Stimulated activated naive CD8-positive, alpha-beta T cell treated with anti-CD3 and anti-CD28 coated beads, Interleukin-15, Interleukin-2, amounts not matched to agents 100 U/mL and 50 U/mL, for 24 hours (primary cell): ENCODE measurements at regions not wholly inside any gene's neighbourhood (a gene's known extent, or its start where the extent isn't known, plus 50 kb on each side); places are given as distances from the start of the nearest gene placed in this dataset.
A peak's percentile ranks its signal among the peaks of the same experiment; 100 is the strongest.

ENCODE experiments used
- ATAC-seq: fragments of 150-1000 bp; cut with Tn5 transposase; one replicate; pipeline ENCODE4 v1.10.0; 2021
- DNase-seq: peaks from one replicate; pipeline ENCODE4 v3.0.0; 2021

DNA sequence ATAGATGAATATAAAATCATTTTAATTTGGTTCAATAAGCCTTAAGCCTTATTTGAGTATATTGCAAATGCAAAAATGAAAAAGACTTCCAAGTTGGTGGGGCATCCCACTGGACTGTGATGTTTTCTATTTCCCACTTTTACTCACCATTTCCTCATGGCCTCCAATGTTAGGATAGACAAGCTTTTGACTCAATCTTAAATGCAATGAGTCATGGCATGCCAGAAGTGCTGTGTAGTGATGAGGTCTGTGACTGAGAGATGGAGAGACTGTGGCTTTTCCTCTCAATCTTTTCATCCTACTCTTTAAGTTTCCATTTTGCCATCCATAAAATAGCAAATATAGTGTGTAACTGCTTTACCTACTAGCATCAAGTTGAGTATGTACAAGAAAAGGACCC is 1401.2 kb upstream of the CELF4 start:
- no peak for DNase-seq
- no peak for ATAC-seq

DNA sequence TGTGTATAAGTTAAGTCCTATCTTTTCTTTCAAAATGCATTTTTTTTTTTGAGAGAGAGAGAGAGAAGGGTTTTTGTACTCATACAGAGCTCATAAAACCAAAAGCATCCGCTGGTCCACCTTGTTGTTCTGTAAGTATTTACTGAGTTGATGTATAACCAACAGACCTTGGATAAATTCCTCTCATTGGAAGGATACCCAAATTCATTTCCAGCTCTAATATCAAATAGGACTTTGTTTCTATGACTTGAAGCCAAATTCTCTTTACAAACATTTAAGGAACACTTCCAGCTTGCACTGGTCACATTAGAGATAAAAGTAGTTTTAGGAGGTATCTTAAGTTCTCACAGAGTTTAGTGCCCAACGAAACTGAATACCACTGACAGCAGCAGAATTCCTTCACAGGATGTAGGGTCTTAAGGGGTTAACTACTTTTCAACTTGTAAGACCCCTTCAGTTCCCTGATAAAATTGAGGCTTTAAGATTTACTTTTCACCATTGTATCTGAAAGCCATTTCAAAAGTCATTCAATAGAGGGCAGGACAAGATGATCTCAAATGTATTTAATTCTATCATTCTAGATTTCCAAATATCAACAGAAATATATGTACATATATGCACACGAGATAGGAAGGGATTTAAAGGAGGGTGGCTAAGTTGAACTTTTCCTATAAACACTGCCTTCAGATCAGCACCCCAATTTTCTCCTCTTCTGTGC is 1398.5 kb upstream of the CELF4 start:
- ATAC-seq = no peak

DNA sequence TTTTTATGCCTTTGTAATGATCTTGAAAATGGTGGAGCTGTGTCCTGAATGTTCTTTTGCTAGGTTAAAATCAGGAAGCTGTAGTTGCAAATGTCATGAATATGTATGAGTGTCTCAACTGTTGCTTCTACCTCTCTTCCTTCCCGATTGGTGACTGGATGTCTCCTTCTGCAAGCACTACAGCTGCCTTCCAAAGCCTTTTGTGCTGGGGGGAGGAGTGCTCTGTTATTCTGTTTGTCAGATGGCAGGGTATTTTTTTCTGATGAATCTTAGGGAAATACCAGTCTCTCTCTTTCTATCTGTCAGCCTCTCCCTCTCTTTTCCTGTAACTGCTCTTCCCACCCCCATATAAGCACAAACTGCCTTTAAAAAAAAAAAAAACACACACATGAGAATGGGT is 1396.3 kb upstream of the CELF4 start:
- ATAC-seq (no peak), DNase-seq (no peak)

More for the DNA sequence above, 1398.5 kb upstream of the CELF4 start:
- DNase-seq = no peak

DNA sequence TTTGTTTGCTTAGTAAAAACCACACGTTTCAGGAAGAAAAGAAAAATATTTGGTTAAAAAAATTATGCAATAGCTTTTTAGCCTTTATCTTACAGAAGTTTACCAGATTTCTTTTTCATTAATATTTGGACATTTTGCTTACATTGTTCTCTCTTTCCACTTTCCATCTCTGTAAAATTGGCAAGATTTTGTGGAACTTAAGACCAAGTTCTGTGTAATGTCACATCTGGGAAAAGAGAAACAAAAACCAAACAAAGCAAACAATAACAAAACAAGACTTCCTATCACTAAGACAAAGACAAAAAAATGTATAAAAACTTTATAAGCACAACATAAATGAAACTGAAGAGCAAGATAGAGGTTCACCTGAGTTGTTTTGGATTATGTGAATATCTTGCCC is 1392.1 kb upstream of the CELF4 start:
- no peak for DNase-seq

DNA sequence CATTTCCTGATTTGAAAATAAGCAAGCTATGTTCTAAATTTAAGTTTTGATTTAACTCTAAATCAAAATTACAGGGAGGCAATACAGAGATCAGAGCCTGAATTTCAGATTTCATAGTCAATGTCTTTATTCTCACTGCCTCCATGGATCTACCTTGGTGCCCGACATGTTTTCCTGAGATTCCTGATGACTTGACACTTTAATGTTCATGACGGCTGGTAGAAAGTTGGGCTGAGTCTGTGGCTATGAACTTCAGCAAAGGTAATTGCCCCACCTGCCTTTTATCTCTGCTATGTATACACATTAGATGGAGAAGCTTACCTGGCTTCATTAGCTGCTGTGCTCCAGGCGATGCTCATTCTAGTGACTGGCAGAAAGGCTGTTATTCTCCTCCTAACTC is 1390.5 kb upstream of the CELF4 start:
- DNase-seq = no peak
- ATAC-seq = no peak

More for the DNA sequence above, 1392.1 kb upstream of the CELF4 start:
- ATAC-seq = no peak

DNA sequence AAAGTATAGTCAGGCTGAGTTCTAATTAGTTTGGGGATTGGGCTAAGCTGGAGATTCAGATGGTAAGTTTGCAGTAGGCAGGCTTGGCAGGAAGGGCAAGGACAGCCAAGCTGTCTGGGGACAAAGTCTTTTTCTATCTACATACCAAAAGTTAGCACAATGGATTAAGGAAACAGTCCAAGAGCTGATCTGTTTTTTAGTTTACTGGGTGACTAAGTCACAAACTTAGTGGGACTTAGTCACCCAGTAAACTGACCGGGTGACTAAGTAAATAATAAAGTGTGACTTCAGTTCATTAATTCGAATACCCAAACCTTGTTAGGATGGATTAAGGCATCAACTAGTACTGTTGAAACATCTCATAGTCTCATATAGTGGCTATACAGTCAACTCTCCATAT is 1386.0 kb upstream of the CELF4 start:
- ATAC-seq = no peak
- no peak for DNase-seq

DNA sequence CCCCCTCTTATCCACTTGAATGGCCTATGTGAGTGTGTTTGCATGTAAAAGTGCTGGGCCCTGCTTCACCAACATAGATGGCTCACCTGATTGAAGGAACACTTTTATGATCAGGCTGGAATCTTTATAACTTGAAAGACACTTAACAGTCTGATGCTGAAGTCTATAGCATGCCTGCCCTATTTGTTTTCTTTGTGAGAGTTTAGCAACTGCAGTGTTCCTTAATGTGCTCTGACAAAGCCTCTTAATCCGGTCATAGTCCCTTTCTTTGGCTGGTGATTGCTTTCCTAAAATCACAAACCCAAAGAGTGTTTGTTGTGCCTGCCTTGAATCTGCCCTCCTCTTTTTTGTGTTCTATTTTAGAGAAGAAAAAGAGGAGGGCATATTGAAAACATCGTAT is 1382.8 kb upstream of the CELF4 start:
- DNase-seq (no peak), ATAC-seq (no peak)

DNA sequence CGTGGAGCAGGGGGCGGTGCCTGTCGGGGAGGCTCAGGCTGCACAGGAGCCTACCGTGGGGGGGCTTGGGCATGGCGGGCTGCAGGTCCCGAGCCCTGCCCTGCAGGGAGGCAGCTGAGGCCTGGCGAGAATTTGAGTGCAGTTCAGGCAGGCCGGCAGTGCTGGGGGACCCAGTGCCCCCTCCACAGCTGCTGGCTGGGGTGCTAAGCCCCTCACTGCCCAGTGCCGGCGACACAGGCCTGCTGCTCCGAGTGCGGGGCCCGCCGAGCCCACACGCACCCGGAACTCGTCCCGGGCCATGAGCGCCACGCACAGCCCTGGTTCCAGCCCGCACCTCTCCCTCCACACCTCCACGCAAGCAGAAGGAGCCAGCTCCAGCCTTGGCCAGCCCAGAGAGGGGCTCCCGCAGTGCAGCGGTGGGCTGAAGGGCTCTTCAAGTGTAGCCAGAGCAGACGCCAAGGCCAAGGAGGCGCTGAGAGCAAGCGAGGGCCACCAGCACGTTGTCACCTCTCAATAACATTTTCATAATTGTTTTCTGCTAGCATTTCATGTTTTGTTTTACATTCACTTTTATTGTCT is 1378.9 kb upstream of the CELF4 start:
- ATAC-seq (no peak), DNase-seq (no peak)

DNA sequence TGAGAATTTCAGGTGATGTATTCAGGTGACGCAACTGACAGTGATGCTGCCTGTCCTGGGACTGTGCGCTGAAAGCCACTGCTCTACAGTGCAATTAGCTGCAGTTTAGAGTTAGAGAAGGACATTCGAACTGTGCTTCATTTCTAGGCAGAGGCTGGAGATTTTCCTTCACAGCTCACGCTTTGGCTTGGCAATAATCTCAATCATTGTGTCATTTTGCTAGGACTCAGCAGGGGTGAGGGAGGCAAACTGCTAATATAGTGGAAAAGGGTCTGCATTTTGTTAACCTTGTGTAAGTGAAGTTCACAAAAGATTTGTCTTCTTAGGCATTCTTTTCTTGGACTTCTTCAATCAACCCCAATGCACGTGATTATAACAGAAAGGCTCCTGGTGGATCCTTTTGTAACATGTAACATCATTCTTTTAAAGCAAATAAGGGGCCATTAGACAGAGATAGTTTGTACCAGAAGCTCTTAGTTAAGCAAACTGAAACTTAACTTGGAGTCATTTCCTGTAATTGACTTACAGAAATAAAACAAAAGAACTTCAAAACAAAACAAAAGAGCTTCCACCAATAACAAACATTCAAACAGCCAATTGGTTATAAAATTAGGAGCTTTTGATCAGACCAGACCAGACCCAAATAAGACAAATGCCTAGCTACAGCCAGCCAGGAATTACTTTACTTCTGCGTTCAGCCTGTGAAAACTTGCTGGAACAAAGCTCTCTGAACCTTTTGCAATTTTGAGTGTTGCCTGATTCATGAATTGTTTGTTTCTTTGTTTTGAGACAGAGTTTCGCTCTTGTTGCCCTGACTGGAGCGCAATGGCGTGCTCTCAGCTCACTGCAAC is 1376.3 kb upstream of the CELF4 start:
- no peak for DNase-seq
- no peak for ATAC-seq

DNA sequence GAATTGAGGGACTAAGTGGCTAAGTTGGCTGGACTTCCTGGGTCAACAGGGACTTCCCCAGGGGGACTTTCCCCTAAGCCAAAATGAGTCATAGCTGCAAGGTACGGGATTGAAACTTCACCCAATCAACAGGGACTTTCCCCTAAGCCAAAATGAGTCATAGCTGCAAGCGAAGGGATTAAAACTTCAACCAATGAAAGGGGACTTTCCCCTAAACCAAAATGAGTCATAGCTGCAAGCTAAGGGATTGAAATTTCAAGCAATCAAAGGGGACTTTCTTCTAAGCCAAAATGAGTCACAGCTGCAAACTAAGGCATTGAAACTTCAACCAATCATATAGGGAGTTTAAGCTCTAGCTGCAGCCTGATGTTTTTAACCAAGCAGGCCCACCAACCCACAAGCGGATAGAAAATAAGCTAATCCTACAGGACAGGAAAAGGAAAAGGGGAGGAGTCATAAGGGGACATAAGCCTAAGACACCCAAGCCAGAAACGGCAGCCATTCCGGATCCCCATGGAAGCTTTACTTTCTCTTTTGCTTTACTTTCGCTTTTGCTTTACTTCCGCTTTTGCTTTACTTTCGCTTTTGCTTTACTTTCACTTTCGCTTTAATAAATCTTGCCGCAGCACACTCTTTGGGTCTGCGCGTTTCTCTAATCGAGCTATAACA is 1375.4 kb upstream of the CELF4 start:
- peak; percentile 78 for ATAC-seq
- peak; percentile 50 for DNase-seq

DNA sequence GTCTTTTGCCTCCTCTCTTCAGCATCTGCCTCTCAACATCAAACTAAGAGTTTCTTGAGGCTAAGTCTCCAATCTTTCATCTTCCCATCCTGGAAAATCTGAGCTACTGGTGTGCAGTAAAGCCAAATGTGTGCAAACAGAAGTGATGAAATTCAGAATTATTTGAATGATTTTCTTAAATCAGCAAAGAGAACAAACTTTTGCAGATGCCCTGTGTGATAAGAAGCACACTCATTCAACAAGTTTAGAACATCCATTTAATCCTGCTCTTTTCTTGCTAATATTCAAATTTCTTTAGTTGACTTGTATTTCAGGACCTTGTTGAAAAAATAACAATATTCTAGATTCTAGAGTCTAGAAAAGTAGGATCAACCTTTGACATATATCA is 1374.9 kb upstream of the CELF4 start:
- DNase-seq (no peak), ATAC-seq (peak; percentile 37)

DNA sequence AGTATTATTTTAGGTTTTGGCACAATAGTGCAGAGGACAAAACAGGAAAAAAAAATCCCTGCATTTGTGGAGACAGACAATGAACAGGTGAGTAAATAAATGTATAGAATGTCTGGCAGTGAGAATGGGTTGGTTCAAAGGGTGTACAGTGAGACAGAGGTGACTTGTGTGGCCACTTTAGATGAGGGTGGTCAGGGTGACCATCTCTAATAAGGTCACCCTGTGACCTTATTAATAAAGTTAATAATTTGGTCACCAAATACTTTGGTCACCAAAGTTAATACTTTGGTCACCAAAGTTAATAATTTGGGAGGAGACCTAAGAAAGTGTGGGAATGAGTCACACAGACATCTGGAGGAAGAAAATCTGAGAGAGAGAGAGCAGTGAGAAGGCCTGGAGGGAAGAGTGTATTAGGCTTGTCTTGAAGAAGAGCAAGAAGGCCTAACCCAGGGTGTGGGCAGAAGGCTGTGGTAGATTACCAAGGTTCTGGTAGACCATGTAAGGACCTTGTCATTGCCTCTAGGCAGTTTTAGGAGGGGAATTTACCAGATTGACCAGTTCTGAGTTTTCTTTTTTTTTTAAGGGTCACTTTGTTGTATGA is 1368.4 kb upstream of the CELF4 start:
- peak; percentile 40 for ATAC-seq
- no peak for DNase-seq

DNA sequence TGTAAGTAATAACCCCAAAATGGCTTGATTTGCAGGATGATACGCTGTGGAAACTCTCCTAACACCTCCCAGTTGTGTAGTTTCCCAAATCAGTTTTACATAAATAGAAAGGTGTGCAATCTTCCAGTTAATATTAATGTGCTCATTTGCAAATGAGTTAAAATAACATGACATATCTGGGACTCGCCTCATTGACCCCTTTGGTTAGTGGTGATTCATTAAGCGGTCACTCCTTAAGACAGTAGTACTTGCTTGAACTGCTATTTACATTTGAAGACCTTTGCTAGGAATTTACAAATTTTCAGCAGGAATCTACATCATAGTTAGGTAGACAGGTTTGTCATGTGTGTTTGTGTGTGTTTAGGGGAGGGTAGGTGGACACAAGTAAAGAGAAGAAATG is 1367.7 kb upstream of the CELF4 start:
- ATAC-seq (peak; percentile 43), DNase-seq (no peak)

DNA sequence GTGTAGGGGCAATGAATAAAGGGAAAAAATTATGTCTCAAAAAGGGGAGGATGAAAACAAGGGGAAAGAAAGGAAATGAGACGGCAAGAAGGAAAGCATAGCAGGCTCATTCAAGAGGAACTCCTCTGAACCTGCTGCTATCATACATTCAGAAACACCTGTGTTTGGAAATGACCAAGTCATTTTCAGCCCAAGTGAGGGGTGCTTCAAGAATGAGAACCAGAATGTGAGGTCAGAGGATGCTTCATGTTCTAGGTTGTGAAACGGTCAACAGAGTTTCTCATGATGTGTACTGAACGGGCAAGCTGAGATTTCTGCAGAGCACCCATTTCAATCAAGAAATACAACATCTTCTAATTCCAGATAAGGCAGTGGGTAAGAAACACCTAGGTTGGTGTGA is 1367.2 kb upstream of the CELF4 start:
- ATAC-seq (no peak), DNase-seq (no peak)

DNA sequence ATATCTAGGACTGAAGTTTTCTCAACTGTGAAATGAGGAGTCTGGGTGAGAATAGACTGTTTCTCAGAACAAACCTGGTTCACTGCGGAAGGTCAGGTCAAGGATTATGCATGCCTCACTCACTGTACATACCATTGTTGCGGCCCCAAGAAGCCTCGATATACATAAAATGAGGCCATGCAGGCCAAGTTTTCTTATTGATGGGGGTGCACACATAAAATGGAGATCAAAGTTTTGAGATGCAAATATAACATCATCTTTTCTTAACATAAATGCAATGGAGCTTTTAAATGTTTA is 1366.1 kb upstream of the CELF4 start:
- ATAC-seq (no peak), DNase-seq (no peak)

DNA sequence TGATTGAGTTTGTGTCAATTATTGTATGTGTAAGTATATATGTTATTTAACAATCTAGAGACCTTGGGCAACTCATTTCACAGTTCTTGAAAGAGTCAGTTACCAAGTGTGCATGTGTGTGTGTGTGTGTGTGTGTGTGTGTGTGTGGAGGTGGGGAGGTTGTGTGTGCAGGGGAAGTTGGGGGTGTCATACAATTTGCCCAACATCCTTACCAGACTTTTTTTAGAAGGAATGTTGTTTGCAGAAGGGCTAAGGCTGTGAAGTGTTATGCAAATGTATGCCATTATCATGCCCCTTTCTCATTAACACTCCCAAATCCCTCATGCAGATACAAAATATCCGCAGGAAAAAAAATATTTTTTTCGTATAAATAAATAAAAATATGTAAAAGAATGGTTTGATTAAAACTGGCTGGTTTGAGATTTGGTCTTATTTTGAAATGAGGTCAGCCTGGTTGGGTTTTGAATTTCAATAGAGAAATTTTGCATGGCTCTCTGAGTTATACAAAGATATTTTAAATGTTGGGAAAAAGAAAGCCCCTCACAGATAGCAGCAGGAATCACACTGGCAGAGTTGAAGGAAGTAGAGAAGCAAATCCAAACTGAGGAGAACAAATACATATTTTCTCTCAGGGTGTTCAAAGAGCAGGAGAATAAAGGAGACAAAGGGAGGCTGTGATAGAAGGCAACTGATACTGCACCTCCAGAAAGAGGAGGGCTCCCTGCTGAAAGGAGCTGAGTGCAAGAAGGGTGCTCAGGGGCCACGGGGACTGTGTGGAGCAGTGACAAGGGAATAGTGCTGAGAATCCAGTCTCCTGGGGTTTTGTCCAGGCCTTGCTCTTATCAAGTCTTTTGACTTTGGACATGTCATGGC is 1365.5 kb upstream of the CELF4 start:
- no peak for ATAC-seq
- no peak for DNase-seq

DNA sequence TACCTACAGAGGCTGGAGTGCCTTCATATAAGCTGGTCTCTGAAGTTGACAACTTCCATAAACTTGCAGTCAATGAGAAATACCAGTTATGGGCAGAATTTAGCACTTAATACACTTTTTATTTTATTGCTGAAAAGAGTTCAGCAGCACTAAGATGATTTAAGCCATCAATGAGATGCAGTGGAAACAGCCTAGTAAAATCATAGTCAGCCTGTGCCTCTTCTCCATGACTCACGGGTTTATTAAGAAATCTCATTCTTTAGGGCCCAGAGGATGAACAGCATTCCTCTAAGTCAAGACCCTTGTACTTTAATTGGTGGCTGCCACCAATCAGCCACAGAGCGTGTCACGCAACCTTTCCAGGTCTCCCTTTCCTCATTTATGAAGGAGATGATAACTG is 1357.9 kb upstream of the CELF4 start:
- no peak for ATAC-seq
- no peak for DNase-seq

DNA sequence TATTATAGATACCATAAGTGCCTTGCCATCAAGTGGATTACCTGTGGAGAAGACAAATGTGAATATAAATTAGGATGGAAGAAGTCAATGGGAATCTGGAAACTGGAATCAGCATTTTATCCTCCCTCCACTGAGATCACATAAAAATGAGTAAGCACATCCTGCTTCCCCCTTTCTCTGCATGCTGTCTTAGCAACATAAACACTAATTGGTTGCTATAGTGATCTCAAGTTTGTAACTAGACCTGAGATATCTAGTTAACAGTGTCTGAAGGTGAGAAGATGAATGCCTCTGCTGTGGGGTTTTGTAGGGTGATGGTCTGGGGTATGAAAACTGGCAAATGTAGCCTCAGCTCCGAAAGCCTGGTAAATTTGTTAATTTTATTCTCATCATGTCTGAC is 1357.5 kb upstream of the CELF4 start:
- no peak for ATAC-seq
- no peak for DNase-seq

DNA sequence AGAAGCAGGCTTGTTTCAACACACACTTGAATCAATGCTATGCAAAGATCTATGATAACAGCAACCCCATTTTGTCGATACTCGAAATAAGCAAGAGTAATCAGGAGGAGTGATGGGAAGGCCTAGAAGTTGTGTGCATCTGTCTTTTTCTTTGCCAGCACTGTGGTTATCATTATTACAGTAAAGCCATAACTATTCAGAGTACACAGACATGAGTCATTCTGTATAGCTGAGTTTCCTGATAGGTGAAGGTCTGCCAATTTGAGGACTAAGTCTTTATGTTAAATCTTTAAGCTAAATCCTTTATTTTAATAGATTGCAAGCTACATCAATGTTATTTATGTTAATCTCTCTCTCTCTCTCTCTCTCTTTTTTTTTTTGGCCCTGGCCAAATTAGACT is 1344.4 kb upstream of the CELF4 start:
- DNase-seq (no peak), ATAC-seq (no peak)

DNA sequence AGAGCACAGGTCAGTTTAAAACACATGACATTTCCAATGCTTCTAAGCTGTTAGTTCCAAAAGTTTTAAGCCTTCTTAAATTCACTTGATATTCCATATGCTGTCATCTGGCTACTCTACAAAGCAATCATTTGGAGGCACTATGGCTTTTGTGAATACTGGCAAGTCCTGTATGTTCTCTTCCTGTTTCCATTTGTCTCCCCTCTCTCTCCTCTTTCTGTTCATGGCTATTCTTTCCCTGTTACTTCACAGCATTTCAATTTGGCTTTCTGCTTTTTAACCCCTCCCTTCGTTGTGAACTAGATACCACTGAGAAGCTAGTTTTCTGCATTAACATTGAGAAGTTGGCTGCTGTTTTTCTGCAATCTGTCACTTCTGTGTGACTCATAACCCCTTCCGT is 1337.2 kb upstream of the CELF4 start:
- ATAC-seq (no peak), DNase-seq (no peak)

DNA sequence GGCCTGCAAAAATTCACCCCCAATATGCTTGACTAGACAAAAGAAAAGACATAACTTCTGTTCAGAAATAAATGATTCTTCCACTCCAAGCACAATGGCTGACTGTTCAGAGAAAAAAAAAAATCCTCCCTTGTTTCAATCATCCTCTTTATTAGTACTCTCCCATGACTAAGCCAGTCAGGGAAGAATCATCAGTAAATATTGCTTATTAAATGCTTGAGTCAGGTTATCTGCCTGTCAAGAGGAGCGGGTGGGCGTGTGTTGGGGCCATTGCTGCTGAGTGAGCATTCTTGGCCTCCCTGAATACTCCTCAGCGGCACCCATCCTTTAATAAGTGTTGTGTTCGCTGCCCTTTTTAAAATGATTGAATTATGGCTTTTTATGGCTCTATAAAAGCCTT is 1334.8 kb upstream of the CELF4 start:
- no peak for ATAC-seq
- DNase-seq = no peak

DNA sequence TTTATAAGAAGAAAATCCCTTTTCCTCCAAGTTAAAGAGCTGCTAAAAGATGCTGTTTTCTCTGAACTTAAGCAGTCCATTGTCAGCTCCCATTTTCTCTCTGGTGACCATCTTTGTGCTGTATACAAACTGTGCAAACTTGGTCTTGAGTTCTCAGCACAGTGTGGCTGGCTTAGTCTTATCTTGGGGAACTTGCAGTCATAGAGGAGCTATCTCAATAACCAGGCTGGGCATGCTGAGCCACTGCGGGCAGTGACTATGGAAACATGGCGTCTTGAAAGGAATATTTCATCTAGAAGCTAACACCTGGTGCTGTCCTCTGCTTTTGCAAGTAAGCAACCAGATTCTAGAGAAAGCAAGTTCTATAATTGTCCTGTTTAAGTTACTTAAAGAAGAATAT is 1334.4 kb upstream of the CELF4 start:
- ATAC-seq (no peak), DNase-seq (no peak)
